ENCODE measurements at regions not wholly inside any gene's neighbourhood (a gene's known extent, or its start where the extent isn't known, plus 50 kb on each side); places are given as distances from the start of the nearest gene placed in this dataset.

DNA sequence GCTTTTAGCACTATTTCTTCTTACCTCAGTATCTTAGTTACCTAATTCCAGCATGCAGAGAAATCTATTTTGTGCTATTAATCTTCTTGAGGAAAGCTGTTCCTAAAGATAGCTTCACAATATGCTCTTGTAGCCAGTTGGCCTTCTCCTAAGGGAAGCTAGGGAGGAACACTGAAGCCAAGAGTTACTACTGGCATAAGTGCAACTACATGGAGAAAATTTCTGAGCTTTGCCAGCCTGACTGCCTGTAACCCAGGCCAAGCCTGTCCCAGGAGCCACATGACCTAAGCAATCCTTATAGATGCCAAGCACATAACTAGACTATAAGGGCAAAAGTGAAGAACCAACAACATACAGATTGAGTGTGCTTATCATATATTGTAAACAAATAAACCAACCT, 890.2 kb downstream of the FLRT2 start:
- Histone ChIP-seq H3K4me1 (ENCODE audit: insufficient read depth, low read length) (no peaks in the 10 kb centered on the region), H2AFZ (ENCODE audit: low read length) (no peak overlapping the region), H3K36me3 (ENCODE audit: insufficient read depth, low read length) (no peaks in the 10 kb centered on the region), H4K20me1 (ENCODE audit: insufficient read depth, low read length) (no peaks in the 10 kb centered on the region), H3K27me3 (ENCODE audit: insufficient read depth, low read length) (no peaks in the 10 kb centered on the region), H3K4me2 (ENCODE audit: insufficient read depth, low read length) (no peak overlapping the region), H3K79me2 (ENCODE audit: insufficient read depth, low read length) (no peaks in the 10 kb centered on the region), H3K9me3 (ENCODE audit: low read depth, low read length) (no peaks in the 10 kb centered on the region), H3K27ac (ENCODE audit: low read depth, low read length) (no peak overlapping the region), H3K4me3 (ENCODE audit: insufficient read depth, low read length) (no peak overlapping the region)
- TF ChIP-seq, protein P1, sequence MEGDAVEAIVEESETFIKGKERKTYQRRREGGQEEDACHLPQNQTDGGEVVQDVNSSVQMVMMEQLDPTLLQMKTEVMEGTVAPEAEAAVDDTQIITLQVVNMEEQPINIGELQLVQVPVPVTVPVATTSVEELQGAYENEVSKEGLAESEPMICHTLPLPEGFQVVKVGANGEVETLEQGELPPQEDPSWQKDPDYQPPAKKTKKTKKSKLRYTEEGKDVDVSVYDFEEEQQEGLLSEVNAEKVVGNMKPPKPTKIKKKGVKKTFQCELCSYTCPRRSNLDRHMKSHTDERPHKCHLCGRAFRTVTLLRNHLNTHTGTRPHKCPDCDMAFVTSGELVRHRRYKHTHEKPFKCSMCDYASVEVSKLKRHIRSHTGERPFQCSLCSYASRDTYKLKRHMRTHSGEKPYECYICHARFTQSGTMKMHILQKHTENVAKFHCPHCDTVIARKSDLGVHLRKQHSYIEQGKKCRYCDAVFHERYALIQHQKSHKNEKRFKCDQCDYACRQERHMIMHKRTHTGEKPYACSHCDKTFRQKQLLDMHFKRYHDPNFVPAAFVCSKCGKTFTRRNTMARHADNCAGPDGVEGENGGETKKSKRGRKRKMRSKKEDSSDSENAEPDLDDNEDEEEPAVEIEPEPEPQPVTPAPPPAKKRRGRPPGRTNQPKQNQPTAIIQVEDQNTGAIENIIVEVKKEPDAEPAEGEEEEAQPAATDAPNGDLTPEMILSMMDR (IDR thresholded peaks at IDR 0.05; ENCODE audit: extremely low read depth, low read depth, low read length), result no peak
- no peak for DNase-seq (ENCODE audit: insufficient read length, low spot score, missing footprints)

DNA sequence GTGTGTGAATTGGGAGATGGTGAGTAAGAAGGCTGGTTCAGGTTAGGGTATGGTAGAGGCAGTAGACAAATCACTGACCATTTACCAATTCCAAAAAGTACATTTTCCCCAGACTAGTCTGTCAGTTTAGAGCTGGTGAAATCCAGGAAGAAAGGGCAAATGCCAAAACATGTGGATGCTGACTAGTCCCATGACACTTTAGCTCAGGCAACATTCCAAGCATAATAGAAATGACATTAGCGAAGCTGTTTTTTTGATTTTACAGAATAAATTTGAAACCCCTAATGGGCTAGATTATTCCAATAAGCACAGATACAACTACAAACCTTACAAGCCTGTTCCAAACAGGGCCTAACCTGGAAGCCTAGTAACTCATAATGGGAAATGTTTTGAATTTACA, 884.2 kb downstream of the FLRT2 start:
- H3K4me2 ChIP-seq (ENCODE audit: insufficient read depth, low read length), result no peak overlapping the region
- no peak overlapping the region for H2AFZ ChIP-seq (ENCODE audit: low read length)
- no peak overlapping the region for H3K27ac ChIP-seq (ENCODE audit: low read depth, low read length)
- DNase-seq (ENCODE audit: insufficient read length, low spot score, missing footprints), result no peak
- no peak overlapping the region for H3K4me3 ChIP-seq (ENCODE audit: insufficient read depth, low read length)
- no peaks in the 10 kb centered on the region for H3K4me1 ChIP-seq (ENCODE audit: insufficient read depth, low read length)
- no peaks in the 10 kb centered on the region for H3K79me2 ChIP-seq (ENCODE audit: insufficient read depth, low read length)
- no peaks in the 10 kb centered on the region for H4K20me1 ChIP-seq (ENCODE audit: insufficient read depth, low read length)
- no peaks in the 10 kb centered on the region for H3K27me3 ChIP-seq (ENCODE audit: insufficient read depth, low read length)
- no peaks in the 10 kb centered on the region for H3K9me3 ChIP-seq (ENCODE audit: low read depth, low read length)
- no peaks in the 10 kb centered on the region for H3K36me3 ChIP-seq (ENCODE audit: insufficient read depth, low read length)
- TF ChIP-seq, protein P1 (IDR thresholded peaks at IDR 0.05; ENCODE audit: extremely low read depth, low read depth, low read length), result no peak

GRCh38 chr14:86404989-86405649, 875.2 kb downstream of the FLRT2 start:
- Histone ChIP-seq H3K4me1 (ENCODE audit: insufficient read depth, low read length) (no peaks in the 10 kb centered on the region), H4K20me1 (ENCODE audit: insufficient read depth, low read length) (no peaks in the 10 kb centered on the region), H3K36me3 (ENCODE audit: insufficient read depth, low read length) (no peaks in the 10 kb centered on the region), H3K27ac (ENCODE audit: low read depth, low read length) (no peak overlapping the region), H3K27me3 (ENCODE audit: insufficient read depth, low read length) (no peaks in the 10 kb centered on the region), H2AFZ (ENCODE audit: low read length) (no peak overlapping the region), H3K9me3 (ENCODE audit: low read depth, low read length) (no peaks in the 10 kb centered on the region), H3K4me3 (ENCODE audit: insufficient read depth, low read length) (no peak overlapping the region), H3K4me2 (ENCODE audit: insufficient read depth, low read length) (no peak overlapping the region), H3K79me2 (ENCODE audit: insufficient read depth, low read length) (no peaks in the 10 kb centered on the region)
- DNase-seq (ENCODE audit: insufficient read length, low spot score, missing footprints), result no peak
- TF ChIP-seq, protein P1 (IDR thresholded peaks at IDR 0.05; ENCODE audit: extremely low read depth, low read depth, low read length), result no peak

DNA sequence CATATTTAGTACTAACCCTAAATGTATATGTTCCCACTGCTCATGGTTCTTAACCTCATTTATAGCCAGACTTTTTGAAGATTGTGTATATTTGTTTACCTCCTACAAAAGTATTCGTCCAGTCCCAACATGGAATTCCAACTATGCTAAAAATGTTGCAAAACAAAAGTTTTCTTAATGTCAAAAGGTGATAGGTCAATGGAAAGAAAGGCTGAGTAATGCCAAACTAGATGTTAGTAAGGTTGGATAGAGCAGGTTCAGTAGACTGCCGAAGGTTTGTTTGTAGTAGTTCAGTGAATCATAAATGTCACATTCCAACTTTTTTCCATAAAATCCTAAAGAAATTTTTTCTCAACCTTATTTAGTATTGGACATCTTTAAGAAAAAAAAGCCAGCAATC, 874.5 kb downstream of the FLRT2 start:
- Histone ChIP-seq H4K20me1 (ENCODE audit: insufficient read depth, low read length) (no peaks in the 10 kb centered on the region), H3K4me3 (ENCODE audit: insufficient read depth, low read length) (no peak overlapping the region), H3K4me2 (ENCODE audit: insufficient read depth, low read length) (no peak overlapping the region), H3K9me3 (ENCODE audit: low read depth, low read length) (no peaks in the 10 kb centered on the region), H2AFZ (ENCODE audit: low read length) (no peak overlapping the region), H3K79me2 (ENCODE audit: insufficient read depth, low read length) (no peaks in the 10 kb centered on the region), H3K36me3 (ENCODE audit: insufficient read depth, low read length) (no peaks in the 10 kb centered on the region), H3K4me1 (ENCODE audit: insufficient read depth, low read length) (no peaks in the 10 kb centered on the region), H3K27me3 (ENCODE audit: insufficient read depth, low read length) (no peaks in the 10 kb centered on the region), H3K27ac (ENCODE audit: low read depth, low read length) (no peak overlapping the region)
- TF ChIP-seq, protein P1 (IDR thresholded peaks at IDR 0.05; ENCODE audit: extremely low read depth, low read depth, low read length), result no peak
- no peak for DNase-seq (ENCODE audit: insufficient read length, low spot score, missing footprints)
